ENCODE measurements at regions not wholly inside any gene's neighbourhood (a gene's known extent, or its start where the extent isn't known, plus 50 kb on each side); places are given as distances from the start of the nearest gene placed in this dataset.

GRCh38 chr6:115004982-115005381 lies 662.2 kb upstream of the HS3ST5 start:
- Histone ChIP-seq H3K27ac (ENCODE audit: low read depth, low read length, poor library complexity, severe bottlenecking) (no peak overlapping the region), H3K9me3 (ENCODE audit: low read depth, low read length, poor library complexity, severe bottlenecking) (no peaks in the 10 kb centered on the region), H3K4me3 (ENCODE audit: low read depth, low read length, poor library complexity, severe bottlenecking) (no peak overlapping the region), H3K4me1 (ENCODE audit: insufficient read depth, low read length, poor library complexity, severe bottlenecking) (no peaks in the 10 kb centered on the region), H3K27me3 (replicated peaks; ENCODE audit: insufficient read depth, low read depth, low read length, poor library complexity) (no peaks in the 10 kb centered on the region), H3K36me3 (ENCODE audit: insufficient read depth, low read length, poor library complexity, severe bottlenecking) (no peaks in the 10 kb centered on the region)
- TF ChIP-seq CTCF (conservative IDR thresholded peaks at IDR 0.05; ENCODE audit: low read depth, low read length), result no peak
- ChIA-PET POLR2A (ENCODE audit: low non-redundant PET) (no interaction called here), CTCF (no interaction called here)
- peak; percentile 1 for DNase-seq (ENCODE audit: low spot score)
- intact Hi-C loops (cut with micrococcal nuclease; ENCODE audit: unreplicated experiment), result no loop called here
- BruUV-seq (replicated peaks), result no TSS peak

DNA sequence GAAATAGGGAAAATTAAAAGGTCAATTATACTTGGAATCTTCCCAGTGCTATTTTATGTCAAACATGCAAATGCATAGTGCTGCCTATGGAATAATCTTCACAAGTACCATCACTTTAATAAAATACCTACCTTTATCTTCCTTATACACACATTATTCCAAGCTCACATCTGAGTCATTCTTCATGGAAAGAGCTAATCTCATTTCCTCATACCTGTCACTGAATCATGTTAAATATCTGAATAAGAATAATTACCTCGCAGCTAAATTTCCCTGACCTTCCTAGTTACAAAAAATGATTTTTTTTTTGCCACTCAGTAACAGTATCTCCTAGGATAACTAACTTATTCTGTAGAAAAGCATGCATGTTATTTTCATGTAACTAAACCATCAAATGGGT lies 661.4 kb upstream of the HS3ST5 start:
- BruUV-seq (replicated peaks), result no TSS peak
- Histone ChIP-seq H3K4me1 (ENCODE audit: insufficient read depth, low read length, poor library complexity, severe bottlenecking) (no peaks in the 10 kb centered on the region), H3K9me3 (ENCODE audit: low read depth, low read length, poor library complexity, severe bottlenecking) (no peaks in the 10 kb centered on the region), H3K27ac (ENCODE audit: low read depth, low read length, poor library complexity, severe bottlenecking) (no peak overlapping the region), H3K36me3 (ENCODE audit: insufficient read depth, low read length, poor library complexity, severe bottlenecking) (no peaks in the 10 kb centered on the region), H3K4me3 (ENCODE audit: low read depth, low read length, poor library complexity, severe bottlenecking) (no peak overlapping the region), H3K27me3 (replicated peaks; ENCODE audit: insufficient read depth, low read depth, low read length, poor library complexity) (no peaks in the 10 kb centered on the region)
- intact Hi-C loops (cut with micrococcal nuclease; ENCODE audit: unreplicated experiment), result no loop called here
- TF ChIP-seq CTCF (conservative IDR thresholded peaks at IDR 0.05; ENCODE audit: low read depth, low read length), result no peak
- TF ChIP-seq EZH2 (IDR thresholded peaks at IDR 0.05; ENCODE audit: borderline replicate concordance, low read depth, low read length, poor library complexity, severe bottlenecking), result no peak
- DNase-seq (ENCODE audit: low spot score), result no peak
- ChIA-PET CTCF (no interaction called here), POLR2A (ENCODE audit: low non-redundant PET) (no interaction called here)

- ChIA-PET CTCF (no interaction called here), POLR2A (ENCODE audit: low non-redundant PET) (interaction anchor here (0.6 kb wide), 1 partner anchor 633 kb away, joined by 6 read pairs; no protein-coding TSS in a partner anchor)
- no peaks in the 10 kb centered on the region for H3K27me3 ChIP-seq (replicated peaks; ENCODE audit: insufficient read depth, low read depth, low read length, poor library complexity)
- BruUV-seq (replicated peaks), result no TSS peak
- no peaks in the 10 kb centered on the region for H3K4me1 ChIP-seq (ENCODE audit: insufficient read depth, low read length, poor library complexity, severe bottlenecking)
- no peak overlapping the region for H3K27ac ChIP-seq (ENCODE audit: low read depth, low read length, poor library complexity, severe bottlenecking)
- intact Hi-C loops (cut with micrococcal nuclease; ENCODE audit: unreplicated experiment), result no loop called here
- H3K9me3 ChIP-seq (ENCODE audit: low read depth, low read length, poor library complexity, severe bottlenecking), result no peaks in the 10 kb centered on the region
- TF ChIP-seq CTCF (conservative IDR thresholded peaks at IDR 0.05; ENCODE audit: low read depth, low read length), result no peak
- TF ChIP-seq EZH2 (IDR thresholded peaks at IDR 0.05; ENCODE audit: borderline replicate concordance, low read depth, low read length, poor library complexity, severe bottlenecking), result no peak
- H3K4me3 ChIP-seq (ENCODE audit: low read depth, low read length, poor library complexity, severe bottlenecking), result no peak overlapping the region
- peak; percentile 26 for DNase-seq (ENCODE audit: low spot score)
- no peaks in the 10 kb centered on the region for H3K36me3 ChIP-seq (ENCODE audit: insufficient read depth, low read length, poor library complexity, severe bottlenecking)
These were observed 659.0 kb upstream of the HS3ST5 start for GRCh38 chr6:115001731-115002350.

Measured in A673 (cell line).